Stimulated activated effector memory CD8-positive, alpha-beta T cell treated with anti-CD3 and anti-CD28 coated beads, Interleukin-12 subunit alpha, Interleukin-12 subunit beta, amount 100 ng/mL, for 72 hours (primary cell): ENCODE measurements at regions not wholly inside any gene's neighbourhood (a gene's known extent, or its start where the extent isn't known, plus 50 kb on each side); places are given as distances from the start of the nearest gene placed in this dataset.

ENCODE experiments used
- ATAC-seq: fragments of 150-1000 bp; cut with Tn5 transposase; 2 replicates; pipeline ENCODE4 v1.10.0; 2021
- DNase-seq, 2 donors: peaks; one replicate each; pipeline ENCODE4 v3.0.0; 2021 to 2022; ENCODE audit warnings: low spot score in 2 of 2
- H3K27ac Mint-ChIP-seq: one replicate; pipeline ENCODE4 v1.8.0; 2022; ENCODE audit warnings: mild to moderate bottlenecking, mixed read lengths
- H3K36me3 Mint-ChIP-seq: one replicate; pipeline ENCODE4 v1.8.0; 2022; ENCODE audit warnings: mild to moderate bottlenecking, mixed read lengths
- H3K4me1 Mint-ChIP-seq: one replicate; pipeline ENCODE4 v1.8.0; 2022; ENCODE audit warnings: mixed read lengths
- H3K4me3 Mint-ChIP-seq: one replicate; pipeline ENCODE4 v1.8.0; 2022; ENCODE audit warnings: mild to moderate bottlenecking, mixed read lengths
- H3K9me3 Mint-ChIP-seq: one replicate; pipeline ENCODE4 v1.8.0; 2022; ENCODE audit warnings: mixed read lengths

- H3K4me1 Mint-ChIP-seq, result no peaks in the 10 kb centered on the region
- ATAC-seq, result no peak
- no peaks in the 10 kb centered on the region for H3K9me3 Mint-ChIP-seq
- H3K36me3 Mint-ChIP-seq, result no peaks in the 10 kb centered on the region
- no peak overlapping the region for H3K4me3 Mint-ChIP-seq
- no peak for DNase-seq
- H3K27ac Mint-ChIP-seq, result no peak overlapping the region
Measured at GRCh38 chr5:77948476-77948875, 172.3 kb upstream of the TBCA start.

- no peak for ATAC-seq
- no peaks in the 10 kb centered on the region for H3K36me3 Mint-ChIP-seq
- H3K9me3 Mint-ChIP-seq, result no peaks in the 10 kb centered on the region
- no peaks in the 10 kb centered on the region for H3K4me1 Mint-ChIP-seq
- H3K4me3 Mint-ChIP-seq, result no peak overlapping the region
- no peak overlapping the region for H3K27ac Mint-ChIP-seq
- no peak for DNase-seq
Measured at GRCh38 chr5:77947041-77947428, 170.9 kb upstream of the TBCA start.

GRCh38 chr5:77946381-77947040 is 170.4 kb upstream of the TBCA start:
- Mint-ChIP-seq H3K27ac (no peak overlapping the region), H3K4me3 (no peak overlapping the region), H3K9me3 (no peaks in the 10 kb centered on the region), H3K4me1 (no peaks in the 10 kb centered on the region), H3K36me3 (no peaks in the 10 kb centered on the region)
- ATAC-seq (no peak), DNase-seq (no peak)

GRCh38 chr5:77945874-77946273 is 169.7 kb upstream of the TBCA start:
- Mint-ChIP-seq H3K36me3 (no peaks in the 10 kb centered on the region), H3K4me1 (no peaks in the 10 kb centered on the region), H3K4me3 (no peak overlapping the region), H3K9me3 (no peaks in the 10 kb centered on the region), H3K27ac (no peak overlapping the region)
- ATAC-seq (no peak), DNase-seq (no peak)

- Mint-ChIP-seq H3K4me1 (no peaks in the 10 kb centered on the region), H3K4me3 (no peak overlapping the region), H3K9me3 (no peaks in the 10 kb centered on the region), H3K36me3 (no peaks in the 10 kb centered on the region), H3K27ac (no peak overlapping the region)
- no peak for DNase-seq
- no peak for ATAC-seq
Measured at GRCh38 chr5:77944757-77945340, 168.7 kb upstream of the TBCA start.

- no peaks in the 10 kb centered on the region for H3K4me1 Mint-ChIP-seq
- DNase-seq (no peak), ATAC-seq (no peak)
- H3K36me3 Mint-ChIP-seq, result no peaks in the 10 kb centered on the region
- no peaks in the 10 kb centered on the region for H3K9me3 Mint-ChIP-seq
- H3K27ac Mint-ChIP-seq, result no peak overlapping the region
- H3K4me3 Mint-ChIP-seq, result no peak overlapping the region
Measured at GRCh38 chr5:77943851-77944250, 167.7 kb upstream of the TBCA start.

- ATAC-seq, result no peak
- no peak for DNase-seq
- H3K27ac Mint-ChIP-seq, result no peak overlapping the region
- no peaks in the 10 kb centered on the region for H3K36me3 Mint-ChIP-seq
- no peaks in the 10 kb centered on the region for H3K9me3 Mint-ChIP-seq
- no peak overlapping the region for H3K4me3 Mint-ChIP-seq
- H3K4me1 Mint-ChIP-seq, result no peaks in the 10 kb centered on the region
Measured at GRCh38 chr5:77942578-77943239, 166.6 kb upstream of the TBCA start.

- Mint-ChIP-seq H3K36me3 (no peaks in the 10 kb centered on the region), H3K27ac (no peak overlapping the region), H3K4me1 (peaks cover 10% of the 10 kb centered on the region), H3K9me3 (no peaks in the 10 kb centered on the region), H3K4me3 (no peak overlapping the region)
- DNase-seq (no peak), ATAC-seq (no peak)
Measured at GRCh38 chr5:77937015-77937908, 161.1 kb upstream of the TBCA start.

- peaks cover 10% of the 10 kb centered on the region for H3K4me1 Mint-ChIP-seq
- no peak overlapping the region for H3K27ac Mint-ChIP-seq
- no peak for DNase-seq
- no peaks in the 10 kb centered on the region for H3K9me3 Mint-ChIP-seq
- no peak for ATAC-seq
- H3K36me3 Mint-ChIP-seq, result no peaks in the 10 kb centered on the region
- no peak overlapping the region for H3K4me3 Mint-ChIP-seq
Measured at GRCh38 chr5:77936365-77936693, 160.2 kb upstream of the TBCA start.

GRCh38 chr5:77935506-77936364 is 159.6 kb upstream of the TBCA start:
- DNase-seq (peak in 1 of 2 donors; percentile 51), ATAC-seq (peak; percentile 77)
- no peak overlapping the region for H3K4me3 Mint-ChIP-seq
- no peak overlapping the region for H3K27ac Mint-ChIP-seq
- H3K4me1 Mint-ChIP-seq, result peaks cover 10% of the 10 kb centered on the region
- H3K9me3 Mint-ChIP-seq, result no peaks in the 10 kb centered on the region
- H3K36me3 Mint-ChIP-seq, result no peaks in the 10 kb centered on the region

- ATAC-seq (no peak), DNase-seq (no peak)
- no peaks in the 10 kb centered on the region for H3K9me3 Mint-ChIP-seq
- H3K4me1 Mint-ChIP-seq, result no peaks in the 10 kb centered on the region
- H3K36me3 Mint-ChIP-seq, result no peaks in the 10 kb centered on the region
- no peak overlapping the region for H3K27ac Mint-ChIP-seq
- H3K4me3 Mint-ChIP-seq, result no peak overlapping the region
Measured at GRCh38 chr5:77928776-77929300, 152.7 kb upstream of the TBCA start.

- Mint-ChIP-seq H3K27ac (no peak overlapping the region), H3K4me1 (no peaks in the 10 kb centered on the region), H3K9me3 (no peaks in the 10 kb centered on the region), H3K36me3 (no peaks in the 10 kb centered on the region), H3K4me3 (no peak overlapping the region)
- ATAC-seq (no peak), DNase-seq (no peak)
Measured at GRCh38 chr5:77926337-77926736, 150.2 kb upstream of the TBCA start.

- no peaks in the 10 kb centered on the region for H3K9me3 Mint-ChIP-seq
- DNase-seq, result no peak
- no peaks in the 10 kb centered on the region for H3K36me3 Mint-ChIP-seq
- H3K27ac Mint-ChIP-seq, result no peak overlapping the region
- no peak overlapping the region for H3K4me3 Mint-ChIP-seq
- H3K4me1 Mint-ChIP-seq, result no peaks in the 10 kb centered on the region
- no peak for ATAC-seq
Measured at GRCh38 chr5:77925503-77925902, 149.4 kb upstream of the TBCA start.

- no peak for ATAC-seq
- Mint-ChIP-seq H3K36me3 (no peaks in the 10 kb centered on the region), H3K4me3 (no peak overlapping the region), H3K4me1 (no peaks in the 10 kb centered on the region), H3K9me3 (no peaks in the 10 kb centered on the region), H3K27ac (no peak overlapping the region)
- no peak for DNase-seq
Measured at GRCh38 chr5:77924081-77924480, 147.9 kb upstream of the TBCA start.

- no peaks in the 10 kb centered on the region for H3K9me3 Mint-ChIP-seq
- H3K36me3 Mint-ChIP-seq, result no peaks in the 10 kb centered on the region
- H3K4me3 Mint-ChIP-seq, result no peak overlapping the region
- H3K4me1 Mint-ChIP-seq, result no peaks in the 10 kb centered on the region
- no peak for DNase-seq
- no peak for ATAC-seq
- no peak overlapping the region for H3K27ac Mint-ChIP-seq
Measured at GRCh38 chr5:77923666-77924065, 147.5 kb upstream of the TBCA start.
